HepG2 (cell line): ENCODE measurements at regions not wholly inside any gene's neighbourhood (a gene's known extent, or its start where the extent isn't known, plus 50 kb on each side); places are given as distances from the start of the nearest gene placed in this dataset.

Experiments
- ELF3 ChIP-seq: IDR thresholded peaks from 2 replicates; pipeline ENCODE4 v1.6.1; 2016; ENCODE audit warnings: missing genetic modification reagents, missing compliant biosample characterization
- FOXP1 ChIP-seq, 2 experiments: fragments of 450-650 bp in 1 of 2; IDR thresholded peaks; 2 replicates each; pipeline ENCODE4 v1.6.1; 2017 to 2018; ENCODE audit warnings: antibody characterized with exemption in 1 of 2
- HCFC1 ChIP-seq: fragments of 150-350 bp; IDR thresholded peaks from 2 replicates; pipeline ENCODE4 v1.6.1; 2014; ENCODE audit warnings: low read depth, low read length
- HMG20A ChIP-seq: IDR thresholded peaks from 2 replicates; pipeline ENCODE4 v1.6.1; 2016; ENCODE audit warnings: borderline replicate concordance
- RAD21 ChIP-seq: fragments of 450-650 bp; formaldehyde crosslinking; IDR thresholded peaks from 2 replicates; pipeline ENCODE4 v1.5.0; 2020; ENCODE audit warnings: mild to moderate bottlenecking
- RBAK ChIP-seq: sonication (generic); formaldehyde crosslinking; IDR thresholded peaks from 2 replicates; pipeline ENCODE4 v1.5.1; 2020; ENCODE audit warnings: mild to moderate bottlenecking, missing genetic modification reagents
- SP1 ChIP-seq, 2 experiments: fragments of 450-650 bp in 1 of 2; sonication (generic) in 1 of 2; formaldehyde crosslinking in 1 of 2; IDR thresholded peaks; 2 replicates each; pipeline versions ENCODE4 v1.4.0 to v1.6.1; 2016 to 2020; ENCODE audit warnings: missing genetic modification reagents in 1 of 2
- TBL1XR1 ChIP-seq: fragments of 150-350 bp; IDR thresholded peaks from 2 replicates; pipeline ENCODE4 v1.6.1; 2014; ENCODE audit warnings: borderline replicate concordance, low read length; ENCODE audit not compliant: partially characterized antibody
- ZFP41 ChIP-seq: sonication (generic); formaldehyde crosslinking; IDR thresholded peaks from 2 replicates; pipeline ENCODE4 v1.4.0; 2020; ENCODE audit warnings: mild to moderate bottlenecking, missing genetic modification reagents, borderline replicate concordance
- ZNF432 ChIP-seq: sonication (generic); formaldehyde crosslinking; IDR thresholded peaks from 2 replicates; pipeline ENCODE4 v1.5.0; 2020; ENCODE audit warnings: missing genetic modification reagents, mild to moderate bottlenecking, borderline replicate concordance
- ZNF510 ChIP-seq: sonication (generic); formaldehyde crosslinking; IDR thresholded peaks from 2 replicates; pipeline ENCODE4 v1.4.0; 2020; ENCODE audit warnings: low read depth, mild to moderate bottlenecking, missing genetic modification reagents
- TF ChIP-seq, protein P1 (sequence below): sonication (generic); formaldehyde crosslinking; IDR thresholded peaks from 2 replicates; pipeline ENCODE4 v1.9.0; 2022; ENCODE audit warnings: missing genetic modification reagents, mild to moderate bottlenecking, borderline replicate concordance
- TF ChIP-seq, protein P2 (sequence below): sonication (generic); formaldehyde crosslinking; IDR thresholded peaks from 2 replicates; pipeline ENCODE4 v1.5.0; 2020; ENCODE audit warnings: mild to moderate bottlenecking, missing genetic modification reagents

DNA sequence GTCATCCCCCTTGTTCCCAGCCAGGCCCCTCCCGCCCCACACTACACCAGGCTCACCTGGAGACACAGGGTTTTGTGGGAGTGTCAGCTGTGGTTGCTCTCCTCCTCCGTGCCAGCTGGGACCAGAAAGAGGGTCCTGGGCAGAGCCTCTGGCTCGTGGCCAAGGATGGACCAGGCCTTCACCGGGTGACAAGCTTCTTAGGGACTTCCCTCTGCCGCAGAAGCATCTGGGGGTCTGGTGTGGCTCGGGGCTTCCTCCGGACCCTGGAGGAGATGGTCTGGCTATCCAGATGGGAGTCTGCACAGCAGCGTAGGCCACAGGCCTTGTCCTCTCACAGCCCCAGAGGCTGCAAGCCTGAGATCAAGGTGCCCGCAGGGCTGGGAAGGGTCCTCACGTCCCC, 63.8 kb upstream of the CFAP46 start:
- no peak for TF ChIP-seq TBL1XR1
- no peak for TF ChIP-seq ELF3 (CRISPR knock-in tag)
- TF ChIP-seq ZNF432 (CRISPR knock-in tag), result no peak
- no peak for TF ChIP-seq HMG20A (CRISPR knock-in tag)
- TF ChIP-seq ZNF510 (CRISPR knock-in tag), result no peak
- TF ChIP-seq, protein P1, sequence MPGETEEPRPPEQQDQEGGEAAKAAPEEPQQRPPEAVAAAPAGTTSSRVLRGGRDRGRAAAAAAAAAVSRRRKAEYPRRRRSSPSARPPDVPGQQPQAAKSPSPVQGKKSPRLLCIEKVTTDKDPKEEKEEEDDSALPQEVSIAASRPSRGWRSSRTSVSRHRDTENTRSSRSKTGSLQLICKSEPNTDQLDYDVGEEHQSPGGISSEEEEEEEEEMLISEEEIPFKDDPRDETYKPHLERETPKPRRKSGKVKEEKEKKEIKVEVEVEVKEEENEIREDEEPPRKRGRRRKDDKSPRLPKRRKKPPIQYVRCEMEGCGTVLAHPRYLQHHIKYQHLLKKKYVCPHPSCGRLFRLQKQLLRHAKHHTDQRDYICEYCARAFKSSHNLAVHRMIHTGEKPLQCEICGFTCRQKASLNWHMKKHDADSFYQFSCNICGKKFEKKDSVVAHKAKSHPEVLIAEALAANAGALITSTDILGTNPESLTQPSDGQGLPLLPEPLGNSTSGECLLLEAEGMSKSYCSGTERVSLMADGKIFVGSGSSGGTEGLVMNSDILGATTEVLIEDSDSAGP (CRISPR knock-in tag), result no peak
- TF ChIP-seq RBAK, result no peak
- TF ChIP-seq HCFC1, result no peak
- TF ChIP-seq RAD21 (CRISPR knock-in tag), result no peak
- no peak for TF ChIP-seq SP1 (IDR thresholded peaks at IDR 0.05)
- TF ChIP-seq SP1 (CRISPR knock-in tag; IDR thresholded peaks at IDR 0.05), result no peak
- TF ChIP-seq, protein P2, sequence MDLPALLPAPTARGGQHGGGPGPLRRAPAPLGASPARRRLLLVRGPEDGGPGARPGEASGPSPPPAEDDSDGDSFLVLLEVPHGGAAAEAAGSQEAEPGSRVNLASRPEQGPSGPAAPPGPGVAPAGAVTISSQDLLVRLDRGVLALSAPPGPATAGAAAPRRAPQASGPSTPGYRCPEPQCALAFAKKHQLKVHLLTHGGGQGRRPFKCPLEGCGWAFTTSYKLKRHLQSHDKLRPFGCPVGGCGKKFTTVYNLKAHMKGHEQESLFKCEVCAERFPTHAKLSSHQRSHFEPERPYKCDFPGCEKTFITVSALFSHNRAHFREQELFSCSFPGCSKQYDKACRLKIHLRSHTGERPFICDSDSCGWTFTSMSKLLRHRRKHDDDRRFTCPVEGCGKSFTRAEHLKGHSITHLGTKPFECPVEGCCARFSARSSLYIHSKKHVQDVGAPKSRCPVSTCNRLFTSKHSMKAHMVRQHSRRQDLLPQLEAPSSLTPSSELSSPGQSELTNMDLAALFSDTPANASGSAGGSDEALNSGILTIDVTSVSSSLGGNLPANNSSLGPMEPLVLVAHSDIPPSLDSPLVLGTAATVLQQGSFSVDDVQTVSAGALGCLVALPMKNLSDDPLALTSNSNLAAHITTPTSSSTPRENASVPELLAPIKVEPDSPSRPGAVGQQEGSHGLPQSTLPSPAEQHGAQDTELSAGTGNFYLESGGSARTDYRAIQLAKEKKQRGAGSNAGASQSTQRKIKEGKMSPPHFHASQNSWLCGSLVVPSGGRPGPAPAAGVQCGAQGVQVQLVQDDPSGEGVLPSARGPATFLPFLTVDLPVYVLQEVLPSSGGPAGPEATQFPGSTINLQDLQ (CRISPR knock-in tag), result no peak
- TF ChIP-seq ZFP41 (CRISPR knock-in tag), result no peak
- no peak for TF ChIP-seq FOXP1 (IDR thresholded peaks at IDR 0.05)
- TF ChIP-seq FOXP1 (CRISPR knock-in tag; IDR thresholded peaks at IDR 0.05), result no peak
